Glutamatergic neuron (in vitro differentiated cells): ENCODE measurements at regions not wholly inside any gene's neighbourhood (a gene's known extent, or its start where the extent isn't known, plus 50 kb on each side); places are given as distances from the start of the nearest gene placed in this dataset.

ENCODE experiments used
- DNase-seq: peaks from one replicate; pipeline ENCODE4 v3.0.0; 2022
- H3K27ac Mint-ChIP-seq: one replicate; pipeline ENCODE4 v1.8.0; 2020; ENCODE audit warnings: mild to moderate bottlenecking, mixed read lengths, inconsistent platforms; ENCODE audit not compliant: unreplicated experiment
- H3K27me3 Mint-ChIP-seq: one replicate; pipeline ENCODE4 v1.8.0; 2020; ENCODE audit warnings: mild to moderate bottlenecking, moderate library complexity, mixed read lengths, inconsistent platforms; ENCODE audit not compliant: unreplicated experiment
- H3K36me3 Mint-ChIP-seq: one replicate; pipeline ENCODE4 v1.8.0; 2020; ENCODE audit warnings: mild to moderate bottlenecking, mixed read lengths, inconsistent platforms; ENCODE audit not compliant: unreplicated experiment
- H3K4me1 Mint-ChIP-seq: one replicate; pipeline ENCODE4 v1.8.0; 2020; ENCODE audit warnings: mild to moderate bottlenecking, low read depth, mixed read lengths, inconsistent platforms; ENCODE audit not compliant: unreplicated experiment
- H3K4me3 Mint-ChIP-seq: one replicate; pipeline ENCODE4 v1.8.0; 2020; ENCODE audit warnings: mild to moderate bottlenecking, mixed read lengths, inconsistent platforms; ENCODE audit not compliant: unreplicated experiment
- H3K9me3 Mint-ChIP-seq: one replicate; pipeline ENCODE4 v1.8.0; 2020; ENCODE audit warnings: mild to moderate bottlenecking, moderate library complexity, mixed read lengths, inconsistent platforms; ENCODE audit not compliant: unreplicated experiment
- TF ChIP-seq, protein P1 (sequence below): fragments of 200-600 bp; sonication (generic); IDR thresholded peaks from one replicate; pipeline ENCODE4 v1.5.0; 2021; ENCODE audit not compliant: partially characterized antibody, unreplicated experiment

DNA sequence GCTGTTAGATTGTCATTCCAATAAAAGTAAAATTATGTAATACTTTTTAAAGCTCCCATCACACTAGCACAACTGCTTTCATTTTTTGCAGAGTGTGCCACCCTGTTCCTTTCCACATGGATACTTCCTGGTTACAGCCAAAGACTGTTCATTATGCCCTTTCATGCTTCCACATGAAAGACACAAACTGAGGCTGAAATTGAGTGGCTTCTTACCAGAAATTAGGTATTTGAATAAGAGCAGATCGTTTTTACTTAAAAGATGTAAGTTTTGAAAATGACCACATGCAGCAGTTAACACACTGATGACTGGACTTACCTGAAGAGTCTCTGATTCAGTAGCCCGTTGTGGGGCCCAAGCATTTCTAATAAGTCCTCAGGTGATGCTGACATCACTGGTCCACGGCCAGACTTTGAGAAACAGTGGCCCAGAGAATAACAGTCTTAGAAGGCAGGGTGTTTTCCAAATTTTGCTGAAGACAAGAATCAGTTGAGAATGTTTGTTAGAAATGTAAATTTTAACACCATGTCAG lies 187.6 kb upstream of the DMRT1 start:
- Mint-ChIP-seq H3K36me3 (no peaks in the 10 kb centered on the region), H3K27me3 (peaks cover 6% of the 10 kb centered on the region), H3K4me3 (no peak overlapping the region), H3K27ac (no peak overlapping the region), H3K4me1 (peaks cover 38% of the 10 kb centered on the region), H3K9me3 (peaks cover 6% of the 10 kb centered on the region)
- no peak for DNase-seq
- TF ChIP-seq, protein P1, sequence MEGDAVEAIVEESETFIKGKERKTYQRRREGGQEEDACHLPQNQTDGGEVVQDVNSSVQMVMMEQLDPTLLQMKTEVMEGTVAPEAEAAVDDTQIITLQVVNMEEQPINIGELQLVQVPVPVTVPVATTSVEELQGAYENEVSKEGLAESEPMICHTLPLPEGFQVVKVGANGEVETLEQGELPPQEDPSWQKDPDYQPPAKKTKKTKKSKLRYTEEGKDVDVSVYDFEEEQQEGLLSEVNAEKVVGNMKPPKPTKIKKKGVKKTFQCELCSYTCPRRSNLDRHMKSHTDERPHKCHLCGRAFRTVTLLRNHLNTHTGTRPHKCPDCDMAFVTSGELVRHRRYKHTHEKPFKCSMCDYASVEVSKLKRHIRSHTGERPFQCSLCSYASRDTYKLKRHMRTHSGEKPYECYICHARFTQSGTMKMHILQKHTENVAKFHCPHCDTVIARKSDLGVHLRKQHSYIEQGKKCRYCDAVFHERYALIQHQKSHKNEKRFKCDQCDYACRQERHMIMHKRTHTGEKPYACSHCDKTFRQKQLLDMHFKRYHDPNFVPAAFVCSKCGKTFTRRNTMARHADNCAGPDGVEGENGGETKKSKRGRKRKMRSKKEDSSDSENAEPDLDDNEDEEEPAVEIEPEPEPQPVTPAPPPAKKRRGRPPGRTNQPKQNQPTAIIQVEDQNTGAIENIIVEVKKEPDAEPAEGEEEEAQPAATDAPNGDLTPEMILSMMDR: no peak

DNA sequence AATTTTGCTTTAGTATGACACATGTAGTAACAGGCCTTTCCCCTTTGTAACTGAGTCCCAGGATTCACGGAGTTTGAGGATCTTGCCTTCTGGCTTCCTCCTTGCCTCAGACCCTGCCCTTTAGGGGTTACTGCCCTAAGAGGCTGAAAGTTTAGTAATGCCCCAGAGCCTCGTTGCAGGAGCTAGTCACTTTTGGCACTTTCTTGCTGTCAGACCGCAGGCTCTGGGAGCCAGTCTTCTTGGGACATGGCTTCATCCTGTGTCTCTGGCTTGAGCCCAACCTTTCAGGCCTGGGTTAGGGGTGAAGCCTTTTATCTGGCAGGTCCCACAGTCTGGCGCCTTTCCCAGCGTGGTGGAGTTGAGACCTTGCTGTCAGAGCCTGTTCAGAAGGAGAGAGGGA lies 185.6 kb upstream of the DMRT1 start:
- DNase-seq: peak; percentile 18
- TF ChIP-seq, protein P1: no peak
- Mint-ChIP-seq H3K36me3 (no peaks in the 10 kb centered on the region), H3K9me3 (peaks cover 6% of the 10 kb centered on the region), H3K4me3 (no peak overlapping the region), H3K27ac (no peak overlapping the region), H3K4me1 (peaks cover 23% of the 10 kb centered on the region), H3K27me3 (peaks cover 8% of the 10 kb centered on the region)

DNA sequence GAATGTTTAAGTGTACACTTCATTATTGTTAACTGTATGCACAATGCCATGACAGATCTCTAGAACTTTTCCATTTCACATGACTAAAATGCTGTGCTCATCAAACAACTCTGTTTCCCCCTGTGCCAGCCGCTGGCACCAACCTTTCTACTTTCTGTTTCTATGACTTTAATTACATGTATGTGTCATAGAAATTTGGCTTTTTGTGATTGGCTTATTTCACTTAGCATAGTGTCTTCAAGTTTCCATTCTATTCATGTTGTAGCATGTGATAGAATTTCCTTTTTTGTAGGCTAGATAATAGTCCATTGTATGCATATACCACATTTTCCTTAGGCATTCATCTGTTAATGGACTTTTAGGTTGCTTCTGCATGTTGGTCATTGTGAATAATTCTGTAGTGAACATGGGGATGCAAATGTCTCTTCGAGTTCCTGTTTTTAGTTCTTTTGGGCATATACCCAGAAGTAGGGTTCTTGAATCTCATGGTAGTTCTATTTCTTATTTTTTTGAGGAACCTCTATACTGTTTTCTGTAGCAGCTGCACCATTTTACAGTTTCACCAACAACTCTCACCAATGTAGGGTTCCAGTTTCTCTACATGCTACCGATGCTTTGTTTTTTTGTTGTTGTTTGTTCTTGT lies 184.4 kb upstream of the DMRT1 start:
- peaks cover 6% of the 10 kb centered on the region for H3K9me3 Mint-ChIP-seq

DNA sequence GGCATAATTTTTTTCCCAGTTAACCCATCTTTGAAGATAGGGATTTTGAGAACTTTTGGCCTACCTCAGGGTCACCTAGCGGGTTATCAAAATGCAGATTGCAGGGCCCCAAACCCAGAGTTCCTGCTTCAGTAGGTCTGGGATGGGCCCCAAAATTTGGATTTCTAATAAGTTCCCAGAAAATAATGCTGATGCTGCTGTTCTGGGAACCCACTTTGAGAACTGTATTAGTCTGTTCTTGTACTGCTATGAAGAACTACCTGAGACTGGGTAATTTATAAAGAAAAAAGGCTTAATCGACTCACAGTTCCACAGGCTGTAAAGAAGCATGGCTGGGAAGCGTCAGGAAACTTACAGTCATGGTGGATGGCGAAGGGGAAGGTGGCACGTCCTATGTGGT lies 182.2 kb upstream of the DMRT1 start:
- TF ChIP-seq, protein P1: no peak
- DNase-seq: no peak
- Mint-ChIP-seq H3K4me3 (no peak overlapping the region), H3K36me3 (peaks cover 7% of the 10 kb centered on the region), H3K27ac (no peak overlapping the region), H3K27me3 (peaks cover 2% of the 10 kb centered on the region), H3K9me3 (no peaks in the 10 kb centered on the region), H3K4me1 (peaks cover 11% of the 10 kb centered on the region)

More for the DNA sequence above, 184.4 kb upstream of the DMRT1 start:
- TF ChIP-seq, protein P1: no peak
- Mint-ChIP-seq H3K27ac (no peak overlapping the region), H3K36me3 (no peaks in the 10 kb centered on the region), H3K4me1 (peaks cover 22% of the 10 kb centered on the region), H3K27me3 (peaks cover 8% of the 10 kb centered on the region), H3K4me3 (no peak overlapping the region)
- DNase-seq: no peak

DNA sequence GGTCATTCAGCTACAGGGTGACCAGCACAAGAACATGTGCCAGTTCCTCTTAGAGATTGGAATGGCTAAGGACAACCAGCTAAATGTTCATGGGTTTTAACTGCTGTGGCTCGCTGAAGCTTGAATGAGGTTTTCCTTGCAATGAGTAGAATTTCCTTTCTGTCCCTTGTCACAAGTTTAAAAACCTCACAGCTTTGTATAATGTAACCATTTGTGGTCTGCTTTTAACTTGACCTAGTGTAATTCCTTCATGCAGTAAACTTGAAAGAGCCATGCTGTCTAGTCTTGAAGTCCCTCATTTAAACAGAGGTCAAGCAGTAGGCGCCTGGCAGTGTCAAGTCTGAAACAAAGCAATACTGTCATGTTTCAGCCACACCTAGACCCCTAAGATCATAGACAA lies 181.3 kb upstream of the DMRT1 start:
- peaks cover 2% of the 10 kb centered on the region for H3K27me3 Mint-ChIP-seq
- H3K36me3 Mint-ChIP-seq: peaks cover 7% of the 10 kb centered on the region
- peaks cover 11% of the 10 kb centered on the region for H3K4me1 Mint-ChIP-seq
- H3K9me3 Mint-ChIP-seq: no peaks in the 10 kb centered on the region
- no peak for DNase-seq
- H3K27ac Mint-ChIP-seq: no peak overlapping the region
- TF ChIP-seq, protein P1: no peak
- no peak overlapping the region for H3K4me3 Mint-ChIP-seq
